CMK (cell line): ENCODE measurements at regions not wholly inside any gene's neighbourhood (a gene's known extent, or its start where the extent isn't known, plus 50 kb on each side); places are given as distances from the start of the nearest gene placed in this dataset.

Experiments
- DNase-seq: peaks from one replicate; pipeline ENCODE4 v3.0.0-alpha.2; 2010; ENCODE audit warnings: low read depth

DNA sequence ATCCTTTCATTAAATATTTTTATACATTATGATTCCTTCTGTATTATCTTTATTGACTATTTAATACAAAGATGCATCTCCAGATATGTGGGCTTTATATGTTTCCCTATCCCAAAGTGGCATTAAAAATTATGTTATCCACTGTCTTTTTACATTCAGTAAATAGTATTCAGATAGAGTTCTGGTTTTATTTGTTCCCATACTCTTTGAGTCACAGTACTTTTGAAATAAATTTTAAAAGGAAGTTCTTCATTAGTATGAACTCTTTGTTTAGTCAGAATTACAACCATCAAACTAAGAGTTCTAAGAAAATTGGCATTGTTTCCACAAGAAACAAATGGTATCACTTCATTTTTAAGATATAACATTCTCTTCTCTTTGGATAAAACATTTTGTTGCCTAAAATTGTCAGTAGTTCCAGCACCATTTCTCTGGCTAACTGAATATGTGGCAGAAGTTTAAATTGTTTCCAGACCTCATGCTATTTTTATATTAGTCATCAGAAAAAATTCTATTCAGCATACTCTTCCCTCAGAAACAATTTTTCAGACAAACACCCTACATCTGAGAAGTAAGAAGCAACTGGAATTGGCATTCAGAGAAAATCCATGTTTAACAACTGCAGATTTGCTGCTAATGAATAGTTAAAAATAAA is 88.5 kb upstream of the COL5A2 start:
- DNase-seq, result no peak

DNA sequence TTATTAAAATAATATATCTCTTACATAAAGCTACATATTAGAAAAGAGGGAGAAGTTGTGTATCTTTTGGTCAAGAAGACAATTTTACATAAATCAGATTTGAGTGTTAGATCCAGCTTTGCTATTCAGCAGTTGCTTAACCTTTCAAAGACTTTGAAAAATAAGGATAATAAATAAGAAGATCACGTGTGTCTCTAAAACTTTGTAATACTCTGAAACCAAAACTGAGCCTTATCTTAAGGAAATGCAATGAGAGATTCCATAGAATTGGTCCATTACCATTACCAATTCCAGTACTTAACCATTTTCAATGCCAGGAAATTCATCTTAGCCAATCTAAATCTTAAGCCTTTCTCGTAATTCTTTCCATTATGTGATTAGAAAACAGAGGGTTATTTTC is 89.2 kb upstream of the COL5A2 start:
- DNase-seq, result no peak

GRCh38 chr2:189273734-189274133 is 94.2 kb upstream of the COL5A2 start:
- DNase-seq, result no peak

GRCh38 chr2:189274361-189274760 is 94.8 kb upstream of the COL5A2 start:
- DNase-seq, result no peak

GRCh38 chr2:189276277-189276676 is 96.7 kb upstream of the COL5A2 start:
- no peak for DNase-seq

GRCh38 chr2:189281201-189281600 is 101.6 kb upstream of the COL5A2 start:
- DNase-seq, result no peak

- no peak for DNase-seq
These were observed 105.8 kb upstream of the COL5A2 start for GRCh38 chr2:189285349-189285748.

DNA sequence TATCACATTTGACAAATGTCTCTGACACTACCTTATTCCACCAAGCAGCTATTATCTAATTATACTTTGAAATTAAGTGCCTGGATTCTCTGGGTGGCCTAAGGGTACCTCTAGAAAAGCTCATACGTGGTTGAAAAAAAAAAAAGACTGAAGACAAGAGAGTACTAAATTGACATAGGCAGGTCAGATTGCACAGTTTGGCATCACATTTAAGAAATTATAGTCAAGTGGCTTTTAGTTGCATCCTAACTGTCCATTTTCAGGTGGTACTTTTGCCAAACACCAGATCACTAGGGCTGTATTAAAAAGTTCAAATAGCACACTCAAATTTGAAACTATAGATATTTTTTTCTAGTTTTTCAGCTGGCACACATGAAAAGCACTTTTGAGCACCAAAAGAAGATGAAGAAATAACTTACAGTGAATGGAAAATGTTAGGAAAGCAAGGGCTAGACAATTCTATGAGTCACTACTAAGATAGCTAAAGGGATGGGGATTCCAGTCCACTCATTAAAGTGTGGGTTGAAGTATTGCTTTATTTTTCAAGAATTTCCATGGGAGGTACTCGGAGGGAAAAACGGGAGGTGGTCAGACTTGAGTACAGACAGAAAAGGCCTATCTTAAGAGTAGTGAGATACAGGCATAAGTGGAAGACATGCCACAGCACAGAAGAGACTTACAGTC is 106.5 kb upstream of the COL5A2 start:
- DNase-seq, result no peak

DNA sequence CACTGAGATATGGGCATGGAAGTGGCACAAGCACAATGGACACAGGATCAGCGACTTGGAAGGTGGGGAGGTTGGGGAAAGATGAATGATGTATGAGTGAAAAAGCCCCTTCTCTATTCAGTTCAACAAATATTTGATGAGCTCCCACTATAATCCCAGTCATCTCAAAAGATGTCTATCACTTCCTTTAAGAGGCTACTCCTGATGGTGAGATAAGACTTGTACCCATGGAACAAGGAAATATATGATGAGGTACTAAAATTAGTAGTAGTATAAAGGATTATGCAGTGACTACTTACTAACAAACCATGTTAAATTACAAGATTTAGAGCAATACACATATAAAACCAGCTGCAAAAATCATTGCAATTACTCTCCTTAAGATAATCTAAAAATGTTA is 107.8 kb upstream of the COL5A2 start:
- DNase-seq, result no peak

DNA sequence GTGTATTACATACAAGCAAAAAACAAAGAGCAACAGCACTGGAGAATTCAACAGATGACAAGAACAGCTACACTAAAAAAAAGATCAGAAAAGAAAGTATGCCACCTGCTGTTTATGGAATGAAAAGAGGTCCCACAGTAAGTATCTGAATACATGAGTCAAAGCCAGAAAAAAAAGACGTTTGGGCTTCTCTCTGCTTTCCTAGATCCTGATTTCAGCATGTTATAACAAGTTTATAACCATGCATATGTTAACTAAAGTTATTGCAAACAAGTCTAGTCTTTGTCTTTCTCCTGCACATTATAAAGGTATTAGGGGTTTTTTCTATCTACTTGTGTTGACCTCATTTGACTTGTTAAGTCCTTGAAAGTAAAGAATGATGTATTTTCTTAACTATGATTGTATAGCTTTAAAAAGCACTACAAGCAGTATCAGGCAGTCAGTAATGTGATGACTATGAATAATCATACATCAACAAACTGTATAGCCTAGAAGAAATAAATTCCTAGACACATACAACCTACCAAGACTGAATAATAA is 108.5 kb upstream of the COL5A2 start:
- DNase-seq, result no peak

DNA sequence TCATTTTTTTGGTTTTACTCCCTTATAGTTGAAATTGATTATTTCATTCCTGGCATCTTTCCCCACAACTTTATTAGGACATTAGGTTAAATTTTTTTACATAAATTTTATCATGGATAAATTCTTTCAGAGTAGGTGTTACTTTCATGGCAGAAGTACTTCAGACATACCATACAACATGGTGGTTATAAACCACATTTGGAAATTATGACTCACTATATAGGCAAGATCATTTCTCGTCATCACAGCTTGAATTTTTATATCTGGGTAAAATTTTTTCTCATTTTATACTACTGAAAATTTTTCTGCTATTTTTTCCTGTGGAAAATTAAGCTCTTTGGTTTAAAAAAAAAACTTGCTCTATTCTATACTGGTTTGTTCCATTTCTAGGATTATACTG is 111.9 kb upstream of the COL5A2 start:
- DNase-seq, result no peak

DNA sequence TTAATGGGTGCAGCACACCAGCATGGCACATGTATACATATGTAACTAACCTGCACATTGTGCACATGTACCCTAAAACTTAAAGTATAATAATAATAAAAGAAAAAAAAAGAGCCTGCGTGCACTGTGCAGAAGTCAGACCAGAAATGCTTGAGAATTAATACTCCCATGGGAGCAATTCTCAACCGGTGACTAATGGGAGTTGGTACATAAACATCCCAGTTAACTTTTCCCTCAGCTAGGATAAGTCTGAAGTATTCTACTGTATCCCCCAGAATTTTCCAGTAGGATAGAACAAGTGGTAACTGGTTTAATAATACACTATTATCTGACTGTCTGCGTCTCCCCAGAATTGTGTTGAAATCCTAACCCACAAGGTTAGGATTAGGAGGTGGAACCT is 113.6 kb upstream of the COL5A2 start:
- DNase-seq, result no peak

GRCh38 chr2:189297446-189297845 is 117.9 kb upstream of the COL5A2 start:
- DNase-seq, result no peak

- no peak for DNase-seq
These were observed 118.5 kb upstream of the COL5A2 start for GRCh38 chr2:189298038-189298437.

GRCh38 chr2:189298481-189298880 is 118.9 kb upstream of the COL5A2 start:
- DNase-seq, result no peak

GRCh38 chr2:189299974-189300373 is 120.4 kb upstream of the COL5A2 start:
- DNase-seq, result no peak

- DNase-seq, result no peak
These were observed 121.4 kb upstream of the COL5A2 start for GRCh38 chr2:189300916-189301315.

DNA sequence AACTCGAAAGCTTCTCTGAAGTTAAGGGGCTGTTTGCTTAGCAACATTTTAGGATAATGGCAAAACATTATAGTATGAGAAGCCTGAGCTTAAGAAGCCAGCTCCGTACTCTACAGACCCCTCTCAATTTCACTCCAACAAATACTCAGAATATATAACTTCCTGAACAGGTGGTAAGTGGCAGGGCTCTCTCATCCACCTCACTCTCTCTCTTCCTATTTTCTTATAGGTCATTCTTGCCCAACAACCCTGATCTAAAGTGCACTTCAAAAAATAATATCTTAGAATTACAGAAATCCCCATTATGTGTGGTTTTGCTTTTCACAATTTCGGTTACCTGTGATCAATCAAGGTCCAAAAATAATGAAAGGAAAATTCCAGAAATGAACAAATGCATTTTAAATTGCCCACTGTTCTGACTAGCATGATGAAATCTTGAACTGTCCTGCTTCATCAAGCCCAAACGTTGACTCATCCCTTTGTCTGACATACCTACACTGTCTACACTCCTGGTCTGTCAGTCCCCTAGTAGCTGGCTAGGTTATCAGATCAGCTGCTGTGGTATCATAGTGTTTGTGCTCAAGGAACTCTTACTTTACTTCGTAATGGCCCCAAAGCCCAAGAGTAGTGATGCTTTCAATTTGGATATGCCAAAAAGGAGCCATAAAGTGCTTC is 122.8 kb upstream of the COL5A2 start:
- DNase-seq, result no peak

DNA sequence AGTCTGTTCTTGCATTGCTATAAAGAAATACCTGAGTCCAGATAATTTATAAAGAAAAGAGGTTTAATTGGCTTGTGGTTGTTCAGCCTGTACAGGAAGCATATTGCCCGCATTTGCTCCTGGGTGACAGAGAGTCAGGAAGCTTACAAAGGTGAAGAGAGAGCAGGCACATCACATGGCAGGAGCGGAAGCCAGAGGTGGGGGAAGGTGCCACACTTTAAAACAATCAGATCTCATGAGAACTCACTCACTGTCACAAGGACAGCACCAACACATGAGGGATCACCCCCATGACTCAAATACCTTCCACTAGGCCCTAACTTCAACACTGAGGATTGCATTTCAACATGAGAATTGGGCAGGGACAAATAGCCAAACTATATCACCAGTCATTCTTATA is 124.8 kb upstream of the COL5A2 start:
- no peak for DNase-seq

GRCh38 chr2:189305291-189305943 is 125.9 kb upstream of the COL5A2 start:
- no peak for DNase-seq

GRCh38 chr2:189306525-189306924 is 127.0 kb upstream of the COL5A2 start:
- no peak for DNase-seq

GRCh38 chr2:189308056-189308790 is 128.7 kb upstream of the COL5A2 start:
- DNase-seq, result no peak
